ENCODE measurements at regions not wholly inside any gene's neighbourhood (a gene's known extent, or its start where the extent isn't known, plus 50 kb on each side); places are given as distances from the start of the nearest gene placed in this dataset.

DNA sequence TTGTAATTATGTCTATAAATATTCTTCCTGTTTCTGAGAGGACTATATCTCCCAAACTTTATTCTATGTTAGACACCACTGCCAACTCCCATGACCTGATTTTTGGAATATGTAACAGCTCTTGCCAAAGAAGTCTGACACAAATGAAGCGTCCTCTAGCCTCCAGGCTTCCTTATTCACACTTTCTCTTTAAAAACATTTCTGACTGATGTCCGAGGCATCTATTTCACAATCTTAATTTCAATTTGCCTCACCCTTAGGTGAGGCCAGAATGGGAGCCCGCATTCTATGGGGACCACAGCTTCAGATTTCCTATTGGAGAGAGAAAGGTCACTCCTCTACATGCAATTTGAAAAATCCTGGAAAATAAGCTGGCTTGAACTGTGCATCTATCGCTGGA, 873.2 kb downstream of the GATA3 start:
- no peaks in the 10 kb centered on the region for H3K9me3 ChIP-seq
- DNase-seq, result no peak
- no peaks in the 10 kb centered on the region for H3K27me3 ChIP-seq
- TF ChIP-seq, protein P1, sequence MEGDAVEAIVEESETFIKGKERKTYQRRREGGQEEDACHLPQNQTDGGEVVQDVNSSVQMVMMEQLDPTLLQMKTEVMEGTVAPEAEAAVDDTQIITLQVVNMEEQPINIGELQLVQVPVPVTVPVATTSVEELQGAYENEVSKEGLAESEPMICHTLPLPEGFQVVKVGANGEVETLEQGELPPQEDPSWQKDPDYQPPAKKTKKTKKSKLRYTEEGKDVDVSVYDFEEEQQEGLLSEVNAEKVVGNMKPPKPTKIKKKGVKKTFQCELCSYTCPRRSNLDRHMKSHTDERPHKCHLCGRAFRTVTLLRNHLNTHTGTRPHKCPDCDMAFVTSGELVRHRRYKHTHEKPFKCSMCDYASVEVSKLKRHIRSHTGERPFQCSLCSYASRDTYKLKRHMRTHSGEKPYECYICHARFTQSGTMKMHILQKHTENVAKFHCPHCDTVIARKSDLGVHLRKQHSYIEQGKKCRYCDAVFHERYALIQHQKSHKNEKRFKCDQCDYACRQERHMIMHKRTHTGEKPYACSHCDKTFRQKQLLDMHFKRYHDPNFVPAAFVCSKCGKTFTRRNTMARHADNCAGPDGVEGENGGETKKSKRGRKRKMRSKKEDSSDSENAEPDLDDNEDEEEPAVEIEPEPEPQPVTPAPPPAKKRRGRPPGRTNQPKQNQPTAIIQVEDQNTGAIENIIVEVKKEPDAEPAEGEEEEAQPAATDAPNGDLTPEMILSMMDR (IDR thresholded peaks at IDR 0.05; ENCODE audit: low read depth, low read length), result no peak
- no peaks in the 10 kb centered on the region for H3K36me3 ChIP-seq
- H3K4me3 ChIP-seq (ENCODE audit: low read depth, low read length), result no peak overlapping the region
- H3K4me1 ChIP-seq, result peaks cover 12% of the 10 kb centered on the region

DNA sequence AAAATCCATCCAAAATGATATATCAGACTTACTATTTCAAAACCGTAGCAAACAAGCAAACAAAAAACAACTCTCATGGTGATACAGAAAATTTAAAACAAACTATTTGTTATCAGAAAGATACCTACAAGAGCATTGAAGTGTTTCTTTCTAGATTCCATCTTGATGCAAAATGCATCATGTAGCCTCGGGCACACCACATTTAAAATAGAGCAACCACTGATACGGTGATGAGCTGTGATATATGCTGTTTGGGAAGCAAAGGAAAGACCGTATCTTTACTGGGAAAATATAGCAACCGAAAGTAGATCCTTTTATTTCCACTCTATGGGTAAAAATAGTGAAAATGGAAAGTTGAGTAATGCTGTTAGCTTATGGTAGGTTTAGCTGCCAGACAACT, 892.0 kb downstream of the GATA3 start:
- no peak overlapping the region for H3K4me3 ChIP-seq (ENCODE audit: low read depth, low read length)
- no peaks in the 10 kb centered on the region for H3K4me1 ChIP-seq
- DNase-seq, result no peak
- no peaks in the 10 kb centered on the region for H3K36me3 ChIP-seq
- no peaks in the 10 kb centered on the region for H3K9me3 ChIP-seq
- TF ChIP-seq, protein P1 (IDR thresholded peaks at IDR 0.05; ENCODE audit: low read depth, low read length), result no peak
- H3K27me3 ChIP-seq, result no peaks in the 10 kb centered on the region

DNA sequence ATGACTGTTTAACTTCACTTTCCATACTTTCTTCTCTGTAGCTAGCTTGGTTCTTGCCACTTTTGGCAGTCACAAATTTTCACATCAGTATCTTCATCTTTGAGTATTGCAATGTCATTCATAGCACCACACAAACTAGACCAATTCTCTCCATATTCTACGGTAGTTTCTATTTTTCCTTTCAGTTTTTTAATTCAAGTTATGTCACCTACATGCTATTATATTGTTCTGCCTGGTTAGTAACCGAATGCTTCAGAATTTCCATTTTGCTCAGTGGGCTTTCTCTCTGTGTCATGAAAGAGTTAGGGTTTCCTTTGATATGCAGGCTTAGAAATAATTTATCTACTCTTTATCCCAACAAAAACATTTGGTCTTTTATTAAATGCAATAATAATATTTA, 896.5 kb downstream of the GATA3 start:
- TF ChIP-seq, protein P1 (IDR thresholded peaks at IDR 0.05; ENCODE audit: low read depth, low read length), result no peak
- Histone ChIP-seq H3K27me3 (no peaks in the 10 kb centered on the region), H3K4me3 (ENCODE audit: low read depth, low read length) (no peak overlapping the region), H3K4me1 (no peaks in the 10 kb centered on the region), H3K36me3 (no peaks in the 10 kb centered on the region), H3K9me3 (no peaks in the 10 kb centered on the region)
- no peak for DNase-seq

DNA sequence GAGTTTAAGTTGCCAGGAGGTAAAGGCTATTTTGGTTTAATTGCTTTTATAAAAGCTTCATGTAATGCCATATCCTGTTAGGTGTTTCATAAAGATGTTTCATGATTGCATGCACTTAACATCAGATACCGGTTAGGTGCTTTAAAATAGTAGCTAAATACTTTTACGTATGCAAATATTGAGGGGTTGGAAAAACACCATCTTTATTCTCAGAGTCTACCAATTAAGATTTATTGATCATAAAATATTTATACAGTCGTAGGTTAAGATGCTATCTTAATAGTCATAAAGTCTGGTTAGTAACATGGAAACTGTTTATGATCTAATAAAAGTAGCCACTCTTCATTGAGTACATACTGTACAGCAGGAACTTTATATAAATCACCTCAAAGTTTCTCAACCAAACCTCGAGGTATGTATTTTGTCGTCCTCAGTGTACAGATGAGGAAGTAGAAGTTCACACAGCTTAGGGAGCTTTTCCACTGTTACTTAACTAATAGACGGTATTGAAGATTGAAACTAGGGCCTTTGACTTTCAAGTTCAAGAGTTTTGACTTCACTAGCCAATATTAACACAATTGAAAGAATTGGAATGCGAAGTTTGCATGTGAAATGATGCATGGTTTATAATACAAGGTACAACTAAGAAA, 897.1 kb downstream of the GATA3 start:
- TF ChIP-seq, protein P1 (IDR thresholded peaks at IDR 0.05; ENCODE audit: low read depth, low read length), result no peak
- Histone ChIP-seq H3K36me3 (no peaks in the 10 kb centered on the region), H3K9me3 (no peaks in the 10 kb centered on the region), H3K4me1 (no peaks in the 10 kb centered on the region), H3K27me3 (no peaks in the 10 kb centered on the region), H3K4me3 (ENCODE audit: low read depth, low read length) (no peak overlapping the region)
- DNase-seq, result no peak

DNA sequence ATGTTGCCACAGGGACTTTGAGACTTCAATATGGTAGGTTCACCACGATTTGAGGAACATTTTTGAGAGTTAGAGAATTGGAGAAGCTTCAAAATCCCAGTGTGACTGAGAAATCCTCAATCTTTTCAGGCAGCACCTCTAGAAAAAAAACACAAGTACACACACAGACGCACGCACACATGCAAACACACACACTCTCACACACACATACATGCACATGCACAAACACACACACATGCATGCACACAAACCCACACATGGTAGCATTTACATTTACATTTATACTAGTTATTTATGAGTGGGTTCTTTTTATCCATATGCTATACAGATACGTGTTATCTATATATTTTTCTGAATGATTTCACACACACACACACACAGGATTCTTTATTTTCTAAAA, 901.9 kb downstream of the GATA3 start:
- TF ChIP-seq, protein P1 (IDR thresholded peaks at IDR 0.05; ENCODE audit: low read depth, low read length), result no peak
- H3K4me3 ChIP-seq (ENCODE audit: low read depth, low read length), result no peak overlapping the region
- no peak for DNase-seq
- H3K4me1 ChIP-seq, result no peaks in the 10 kb centered on the region
- H3K36me3 ChIP-seq, result no peaks in the 10 kb centered on the region
- no peaks in the 10 kb centered on the region for H3K27me3 ChIP-seq
- no peaks in the 10 kb centered on the region for H3K9me3 ChIP-seq

DNA sequence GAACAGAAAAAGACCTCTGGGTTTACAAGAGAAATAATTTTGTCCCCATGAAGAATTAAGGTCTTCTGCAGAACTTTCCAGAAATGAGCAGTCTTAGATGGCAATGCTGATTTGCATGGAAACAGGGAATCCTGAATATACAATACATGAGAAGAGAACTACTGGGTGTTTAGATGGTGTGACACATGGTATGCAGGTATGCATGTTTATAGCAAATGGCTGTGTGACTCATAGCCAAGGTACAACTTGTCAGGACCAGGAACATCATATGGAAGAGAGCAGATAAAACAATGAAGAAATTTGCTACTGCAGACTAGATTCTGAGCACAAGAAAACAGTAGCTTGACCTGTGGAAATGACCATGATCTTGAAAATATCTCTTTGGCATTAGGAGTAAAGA, 907.8 kb downstream of the GATA3 start:
- Histone ChIP-seq H3K9me3 (no peaks in the 10 kb centered on the region), H3K27me3 (no peaks in the 10 kb centered on the region), H3K4me3 (ENCODE audit: low read depth, low read length) (no peak overlapping the region), H3K4me1 (no peaks in the 10 kb centered on the region), H3K36me3 (no peaks in the 10 kb centered on the region)
- TF ChIP-seq, protein P1 (IDR thresholded peaks at IDR 0.05; ENCODE audit: low read depth, low read length), result no peak
- no peak for DNase-seq
